ENCODE measurements at regions not wholly inside any gene's neighbourhood (a gene's known extent, or its start where the extent isn't known, plus 50 kb on each side); places are given as distances from the start of the nearest gene placed in this dataset.

GRCh38 chr15:62823561-62823960 lies 219.0 kb upstream of the TPM1 start:
- intact Hi-C loops (cut with DNase I; ENCODE audit: low total_unique reads): no loop called here
- H3K27me3 ChIP-seq (replicated peaks in 1 of 7): no peaks in the 10 kb centered on the region
- no peak for DNase-seq
- H3K4me1 ChIP-seq: no peaks in the 10 kb centered on the region
- H3K27ac ChIP-seq: no peak overlapping the region
- TF ChIP-seq POLR2AphosphoS5 (IDR thresholded peaks at IDR 0.05): no peak
- no peak for TF ChIP-seq POLR2A (IDR thresholded peaks at IDR 0.05)
- TF ChIP-seq CTCF (IDR thresholded peaks at IDR 0.05 in 8 of 11, conservative IDR thresholded peaks at IDR 0.05 in 3 of 11): no peak
- no peak overlapping the region for H3K4me3 ChIP-seq
- no peaks in the 10 kb centered on the region for H3K36me3 ChIP-seq
- H3K9me3 ChIP-seq: no peaks in the 10 kb centered on the region
- WGBS, 5 donors: 92 to 96% (median 94%) methylated on average over 8 of the region's 8 CpGs

- intact Hi-C loops (cut with DNase I; ENCODE audit: low total_unique reads): no loop called here
- no peak for TF ChIP-seq POLR2AphosphoS5 (IDR thresholded peaks at IDR 0.05)
- TF ChIP-seq POLR2A (IDR thresholded peaks at IDR 0.05): no peak
- TF ChIP-seq CTCF (IDR thresholded peaks at IDR 0.05 in 8 of 11, conservative IDR thresholded peaks at IDR 0.05 in 3 of 11): no peak
- H3K27ac ChIP-seq: no peak overlapping the region
- no peaks in the 10 kb centered on the region for H3K9me3 ChIP-seq
- WGBS, 5 donors: 74 to 91% (median 82%) methylated on average over 2 of the region's 2 CpGs
- H3K4me1 ChIP-seq: no peaks in the 10 kb centered on the region
- no peaks in the 10 kb centered on the region for H3K27me3 ChIP-seq (replicated peaks in 1 of 7)
- H3K4me3 ChIP-seq: no peak overlapping the region
- no peak for DNase-seq
- no peaks in the 10 kb centered on the region for H3K36me3 ChIP-seq
These were observed 218.2 kb upstream of the TPM1 start for GRCh38 chr15:62824111-62825015.

GRCh38 chr15:62825191-62825590 lies 217.4 kb upstream of the TPM1 start:
- Histone ChIP-seq H3K4me3 (no peak overlapping the region), H3K4me1 (no peaks in the 10 kb centered on the region), H3K27ac (no peak overlapping the region), H3K36me3 (no peaks in the 10 kb centered on the region), H3K27me3 (replicated peaks in 1 of 7) (no peaks in the 10 kb centered on the region), H3K9me3 (no peaks in the 10 kb centered on the region)
- intact Hi-C loops (cut with DNase I; ENCODE audit: low total_unique reads): no loop called here
- WGBS, 5 donors: 86 to 99% (median 96%) methylated on average over 4 of the region's 4 CpGs
- TF ChIP-seq POLR2A (IDR thresholded peaks at IDR 0.05) (no peak), POLR2AphosphoS5 (IDR thresholded peaks at IDR 0.05) (no peak), CTCF (IDR thresholded peaks at IDR 0.05 in 8 of 11, conservative IDR thresholded peaks at IDR 0.05 in 3 of 11) (no peak)
- no peak for DNase-seq

GRCh38 chr15:62826561-62826960 lies 216.0 kb upstream of the TPM1 start:
- Histone ChIP-seq H3K27me3 (replicated peaks in 1 of 7) (no peaks in the 10 kb centered on the region), H3K36me3 (no peaks in the 10 kb centered on the region), H3K9me3 (no peaks in the 10 kb centered on the region), H3K4me1 (no peaks in the 10 kb centered on the region), H3K27ac (no peak overlapping the region), H3K4me3 (no peak overlapping the region)
- intact Hi-C loops (cut with DNase I; ENCODE audit: low total_unique reads): no loop called here
- no peak for TF ChIP-seq POLR2AphosphoS5 (IDR thresholded peaks at IDR 0.05)
- no peak for TF ChIP-seq POLR2A (IDR thresholded peaks at IDR 0.05)
- 96 to 100% (median 97%) methylated on average over 1 of the region's 1 CpG for WGBS, 5 donors
- DNase-seq: no peak
